GM12875 (cell line): ENCODE measurements at regions not wholly inside any gene's neighbourhood (a gene's known extent, or its start where the extent isn't known, plus 50 kb on each side); places are given as distances from the start of the nearest gene placed in this dataset.
"Not testable (repeated sequence)": the region's sequence is repeated elsewhere in the genome, so short reads cannot be mapped to it uniquely, and the experiment has no call there.

Experiments
- H3K4me3 ChIP-seq: one replicate; pipeline ENCODE4 v1.5.1; 2011; ENCODE audit warnings: low read depth, low read length, control low read depth
- TF ChIP-seq, protein P1 (sequence below): IDR thresholded peaks from 2 replicates; pipeline ENCODE4 v1.5.1; 2011; ENCODE audit warnings: low read depth, mild to moderate bottlenecking, control low read depth, inconsistent platforms, low read length, moderate library complexity, borderline replicate concordance; ENCODE audit not compliant: insufficient read depth

DNA sequence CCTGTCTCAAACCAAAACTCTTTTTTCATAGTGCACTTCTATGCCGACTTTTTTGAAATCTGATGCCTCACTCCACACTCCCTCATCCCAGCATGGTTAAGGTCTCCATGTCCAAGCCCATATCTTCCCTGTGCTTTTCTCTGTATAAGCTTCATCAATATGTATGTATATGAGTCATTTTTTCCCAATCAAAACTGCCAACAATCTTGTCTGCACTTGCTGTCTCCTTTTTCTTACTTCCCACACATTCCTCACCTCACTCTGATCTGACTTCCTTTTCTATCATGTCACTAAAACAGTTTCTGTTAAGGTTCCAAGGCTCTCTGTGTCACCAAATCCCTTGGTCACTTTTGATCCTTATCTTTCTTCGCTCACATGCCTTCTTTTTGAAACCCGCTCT is 88.2 kb upstream of the GPR50 start:
- H3K4me3 ChIP-seq, result no peak overlapping the region
- TF ChIP-seq, protein P1, sequence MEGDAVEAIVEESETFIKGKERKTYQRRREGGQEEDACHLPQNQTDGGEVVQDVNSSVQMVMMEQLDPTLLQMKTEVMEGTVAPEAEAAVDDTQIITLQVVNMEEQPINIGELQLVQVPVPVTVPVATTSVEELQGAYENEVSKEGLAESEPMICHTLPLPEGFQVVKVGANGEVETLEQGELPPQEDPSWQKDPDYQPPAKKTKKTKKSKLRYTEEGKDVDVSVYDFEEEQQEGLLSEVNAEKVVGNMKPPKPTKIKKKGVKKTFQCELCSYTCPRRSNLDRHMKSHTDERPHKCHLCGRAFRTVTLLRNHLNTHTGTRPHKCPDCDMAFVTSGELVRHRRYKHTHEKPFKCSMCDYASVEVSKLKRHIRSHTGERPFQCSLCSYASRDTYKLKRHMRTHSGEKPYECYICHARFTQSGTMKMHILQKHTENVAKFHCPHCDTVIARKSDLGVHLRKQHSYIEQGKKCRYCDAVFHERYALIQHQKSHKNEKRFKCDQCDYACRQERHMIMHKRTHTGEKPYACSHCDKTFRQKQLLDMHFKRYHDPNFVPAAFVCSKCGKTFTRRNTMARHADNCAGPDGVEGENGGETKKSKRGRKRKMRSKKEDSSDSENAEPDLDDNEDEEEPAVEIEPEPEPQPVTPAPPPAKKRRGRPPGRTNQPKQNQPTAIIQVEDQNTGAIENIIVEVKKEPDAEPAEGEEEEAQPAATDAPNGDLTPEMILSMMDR, result no peak

DNA sequence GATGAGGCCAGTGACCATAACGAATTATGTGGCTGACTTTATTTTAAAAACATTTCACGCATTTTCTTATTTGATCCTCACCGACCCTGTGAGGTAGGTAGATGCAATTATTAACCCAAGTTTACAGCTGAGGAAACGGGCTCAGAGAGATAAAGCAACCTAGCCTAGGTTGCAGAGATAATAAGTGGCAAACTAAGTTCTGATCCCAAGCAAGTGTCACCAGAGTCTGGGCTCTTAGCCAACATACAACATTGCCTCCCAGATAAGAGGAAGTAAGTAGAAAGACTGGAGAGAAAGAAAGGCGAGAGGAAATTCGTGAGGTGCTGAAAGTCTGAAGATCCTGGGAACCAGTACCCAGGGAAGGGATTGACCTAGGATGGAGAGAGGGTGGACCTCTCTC is 77.4 kb upstream of the GPR50 start:
- TF ChIP-seq, protein P1, result no peak
- no peak overlapping the region for H3K4me3 ChIP-seq

DNA sequence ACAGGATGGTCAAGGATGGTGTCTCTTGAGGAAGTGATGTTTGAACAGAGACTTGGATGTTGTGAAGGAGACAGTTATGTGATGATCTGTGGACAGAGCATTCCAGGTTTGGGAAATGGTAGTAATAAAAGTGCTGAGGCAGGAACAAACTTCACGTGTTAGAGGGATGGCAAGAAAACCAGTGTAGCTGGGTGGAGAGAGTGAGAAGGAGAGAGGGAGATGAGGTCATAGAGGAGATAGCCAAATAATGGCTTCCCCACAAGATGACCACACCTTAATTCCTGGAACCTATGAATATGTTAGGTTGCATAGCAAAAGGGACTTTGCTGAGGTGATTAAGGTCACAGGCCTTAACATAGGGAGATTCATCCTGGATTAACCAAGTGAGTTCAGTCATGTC is 75.6 kb upstream of the GPR50 start:
- H3K4me3 ChIP-seq, result no peak overlapping the region
- TF ChIP-seq, protein P1, result no peak

DNA sequence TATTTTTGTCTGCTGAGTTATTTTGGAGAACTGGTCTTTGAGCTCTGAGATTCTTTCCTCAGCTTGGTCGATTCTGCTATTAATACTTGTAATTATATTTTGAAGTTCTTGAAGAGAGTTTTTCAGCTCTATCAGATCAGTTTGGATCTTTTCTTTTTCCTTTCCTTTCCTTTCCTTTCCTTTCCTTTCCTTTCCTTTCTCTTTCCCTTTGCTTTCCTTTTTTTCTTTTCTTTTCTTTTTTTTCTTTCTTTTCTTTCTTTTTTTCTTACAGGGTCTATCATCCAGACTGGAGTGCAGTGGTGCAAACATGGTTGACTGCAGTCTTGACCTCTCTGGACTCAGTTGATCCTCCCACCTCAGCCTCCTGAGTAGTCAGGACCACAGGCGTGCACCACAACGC is 63.2 kb upstream of the GPR50 start:
- not testable (repeated sequence) for H3K4me3 ChIP-seq
